ENCODE measurements at regions not wholly inside any gene's neighbourhood (a gene's known extent, or its start where the extent isn't known, plus 50 kb on each side); places are given as distances from the start of the nearest gene placed in this dataset.

- in situ Hi-C loops (cut with HindIII; ENCODE audit: low sequenced_read_pairs), result no loop called here
Observed at GRCh38 chr2:216574046-216574445, 59.2 kb upstream of the IGFBP2 start.

GRCh38 chr2:216574586-216574985 lies 58.6 kb upstream of the IGFBP2 start:
- in situ Hi-C loops (cut with HindIII; ENCODE audit: low sequenced_read_pairs), result no loop called here

- in situ Hi-C loops (cut with HindIII; ENCODE audit: low sequenced_read_pairs), result no loop called here
Observed at GRCh38 chr2:216575465-216575864, 57.8 kb upstream of the IGFBP2 start.

GRCh38 chr2:216576616-216577015 lies 56.6 kb upstream of the IGFBP2 start:
- in situ Hi-C loops (cut with HindIII; ENCODE audit: low sequenced_read_pairs), result no loop called here

GRCh38 chr2:216578325-216578724 lies 54.9 kb upstream of the IGFBP2 start:
- in situ Hi-C loops (cut with HindIII; ENCODE audit: low sequenced_read_pairs), result no loop called here

GRCh38 chr2:216583147-216583546 lies 50.1 kb upstream of the IGFBP2 start:
- in situ Hi-C loops (cut with HindIII; ENCODE audit: low sequenced_read_pairs), result no loop called here

All from endothelial cell of hepatic sinusoid (primary cell).